DMS153 treated with DMSO at 0.1 percent for 48 hours (cell line): ENCODE measurements at regions not wholly inside any gene's neighbourhood (a gene's known extent, or its start where the extent isn't known, plus 50 kb on each side); places are given as distances from the start of the nearest gene placed in this dataset.
A peak's percentile ranks its signal among the peaks of the same experiment; 100 is the strongest.
"Not testable (repeated sequence)": the region's sequence is repeated elsewhere in the genome, so short reads cannot be mapped to it uniquely, and the experiment has no call there.

Source experiments
- DNase-seq: peaks from one replicate; lab custom pipeline; 2025; ENCODE audit not compliant: unreplicated experiment; lab: John Stamatoyannopoulos, UW

GRCh38 chr1:25007390-25008191 lies 77.5 kb upstream of the RUNX3 start:
- DNase-seq: not testable (repeated sequence)

DNA sequence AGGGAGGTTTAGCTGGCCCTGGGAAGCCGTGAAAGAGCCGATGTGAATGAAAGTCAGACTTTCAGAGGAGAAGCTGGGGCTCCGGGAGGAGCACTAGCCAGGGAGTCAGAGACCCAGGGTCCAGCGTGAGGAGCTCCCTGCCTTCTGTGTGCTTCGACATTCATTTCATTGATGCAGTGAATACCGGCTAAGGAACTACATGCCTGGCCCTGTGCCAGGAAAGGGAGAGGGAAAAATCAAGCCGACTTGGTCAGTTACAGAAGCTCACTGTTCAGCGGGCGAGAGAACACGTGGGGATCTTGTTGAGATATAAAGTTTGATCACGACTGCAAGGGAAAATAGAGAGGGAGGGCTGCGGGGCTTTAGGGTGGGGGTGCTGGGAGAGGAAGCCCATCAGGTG lies 76.7 kb upstream of the RUNX3 start:
- peak; percentile 34 for DNase-seq

- no peak for DNase-seq
Observed at GRCh38 chr1:25004355-25004754, 74.3 kb upstream of the RUNX3 start.

GRCh38 chr1:25003457-25004190 lies 73.5 kb upstream of the RUNX3 start:
- DNase-seq: no peak

DNA sequence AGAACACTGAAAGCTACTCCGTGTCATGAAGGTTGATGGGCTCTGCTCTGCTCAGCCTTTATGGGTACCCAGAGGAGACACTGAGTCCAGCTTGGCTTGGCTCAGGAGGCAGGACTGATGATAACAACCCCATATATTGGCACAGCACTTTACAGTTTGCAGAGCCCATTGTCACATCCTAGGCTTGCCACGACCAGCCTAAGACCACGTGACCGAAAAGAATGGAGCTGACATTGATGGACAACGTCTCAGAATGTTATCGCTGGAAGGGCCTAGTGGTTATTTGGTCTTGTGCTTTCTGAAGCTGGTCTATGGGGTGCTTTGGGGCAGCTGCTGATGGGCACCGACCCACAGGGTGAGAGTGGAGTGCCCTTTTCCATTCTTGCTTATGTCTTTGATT lies 72.9 kb upstream of the RUNX3 start:
- DNase-seq: no peak

DNA sequence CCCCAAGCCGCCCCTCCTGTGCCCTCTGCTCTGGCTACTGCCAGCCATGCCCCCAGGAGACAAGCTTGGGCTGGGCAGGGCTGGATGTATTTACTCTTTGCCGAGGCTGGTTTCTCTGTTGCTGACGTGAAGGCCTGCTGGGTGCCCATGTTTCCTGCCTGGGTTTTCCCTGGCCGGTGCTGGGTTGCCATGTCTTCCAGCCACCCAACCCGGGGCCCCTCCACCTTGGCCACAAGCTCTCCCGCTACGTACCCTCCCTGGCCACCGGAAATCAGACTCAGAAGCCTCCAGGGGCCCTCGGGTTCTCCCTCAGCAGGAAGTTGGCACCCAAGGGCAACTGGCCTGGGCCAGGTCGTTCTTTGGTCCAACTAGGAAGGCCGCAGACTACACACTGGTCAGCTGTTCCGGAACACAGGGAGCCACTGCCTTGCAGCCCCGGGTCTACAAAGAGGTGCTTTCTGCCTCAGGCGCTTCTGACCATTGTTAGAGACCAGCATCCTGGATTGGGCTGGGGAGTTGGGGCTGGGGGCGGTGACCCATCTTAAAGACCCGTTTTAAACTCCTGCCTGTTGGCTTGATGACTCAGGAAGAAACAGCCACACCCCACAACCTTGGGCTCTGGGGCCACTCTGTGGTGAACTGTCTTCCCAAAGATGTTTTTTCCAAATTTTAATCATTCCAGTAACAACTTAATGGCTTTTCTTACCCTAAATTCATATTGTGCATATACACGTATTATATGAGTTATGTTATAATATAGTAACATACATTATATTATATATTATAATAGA lies 71.2 kb upstream of the RUNX3 start:
- DNase-seq: no peak

- DNase-seq: no peak
Observed at GRCh38 chr1:24999906-25000305, 69.8 kb upstream of the RUNX3 start.

GRCh38 chr1:24999426-24999825 lies 69.3 kb upstream of the RUNX3 start:
- DNase-seq: no peak

- DNase-seq: no peak
Observed at GRCh38 chr1:24998563-24999245, 68.6 kb upstream of the RUNX3 start.

DNA sequence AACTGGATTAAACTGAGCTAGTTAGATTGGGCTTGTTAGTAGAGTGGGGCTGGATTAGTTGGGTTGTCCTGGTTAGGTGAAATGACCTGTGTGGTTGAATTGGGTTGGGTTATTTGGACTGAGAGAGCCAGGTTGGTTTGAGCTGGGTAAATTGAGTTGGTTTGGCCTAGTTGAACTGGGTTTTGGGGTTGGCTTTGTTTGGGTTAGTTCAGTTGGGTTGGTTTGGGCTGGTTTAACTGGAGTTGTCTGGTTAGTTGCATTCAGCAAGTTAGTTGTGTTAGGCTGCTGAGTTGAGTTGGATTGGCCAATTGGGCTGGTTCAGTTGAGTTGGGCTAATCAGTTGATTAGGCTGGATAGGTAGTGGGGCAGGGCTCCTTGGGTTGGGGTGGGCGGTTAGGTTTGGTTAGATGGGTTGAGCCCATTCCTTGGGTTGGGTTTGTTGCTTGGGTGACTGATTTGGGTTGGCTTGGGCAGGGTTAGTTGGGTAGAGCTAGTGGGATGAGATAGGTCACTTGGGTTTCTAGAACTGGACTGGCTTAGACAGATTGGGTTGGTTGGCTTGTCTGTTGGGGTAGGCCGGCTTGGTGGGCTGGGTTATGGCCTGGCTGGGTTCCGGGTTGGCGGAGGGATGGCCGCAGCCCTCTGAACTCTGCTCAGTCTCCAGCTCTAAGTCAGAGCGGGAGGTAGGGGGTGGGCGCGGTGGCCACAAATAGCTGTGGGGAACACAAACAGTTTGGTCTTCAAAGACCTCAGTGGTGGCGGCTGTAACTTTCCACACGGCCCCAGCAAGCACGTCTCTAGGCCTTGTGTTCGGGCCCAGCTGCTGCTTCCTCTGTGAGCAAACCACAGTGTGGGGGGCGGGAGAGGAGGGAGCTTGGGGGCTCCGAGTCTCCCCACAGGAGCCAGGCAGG lies 67.2 kb upstream of the RUNX3 start:
- DNase-seq: no peak

GRCh38 chr1:24996456-24996855 lies 66.4 kb upstream of the RUNX3 start:
- no peak for DNase-seq

DNA sequence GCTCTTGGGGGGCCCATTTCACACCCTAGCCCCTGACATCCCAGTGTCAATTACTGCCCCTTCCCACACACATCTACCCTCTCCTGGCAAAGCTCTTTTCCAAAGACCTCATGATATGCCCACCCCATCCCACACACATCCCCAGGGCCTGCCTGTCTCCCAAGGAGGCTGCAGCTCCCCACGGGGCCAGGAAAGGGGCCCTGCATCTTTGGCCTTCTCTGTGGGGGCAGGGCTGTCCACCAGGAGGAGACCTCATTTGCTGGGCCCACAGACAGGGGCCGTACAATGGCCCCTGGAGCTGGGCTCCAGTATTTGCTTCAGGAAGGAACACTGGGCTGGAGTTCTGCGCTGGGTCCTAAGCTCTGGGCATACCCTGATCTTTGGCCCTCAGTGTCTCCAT lies 65.6 kb upstream of the RUNX3 start:
- no peak for DNase-seq

DNA sequence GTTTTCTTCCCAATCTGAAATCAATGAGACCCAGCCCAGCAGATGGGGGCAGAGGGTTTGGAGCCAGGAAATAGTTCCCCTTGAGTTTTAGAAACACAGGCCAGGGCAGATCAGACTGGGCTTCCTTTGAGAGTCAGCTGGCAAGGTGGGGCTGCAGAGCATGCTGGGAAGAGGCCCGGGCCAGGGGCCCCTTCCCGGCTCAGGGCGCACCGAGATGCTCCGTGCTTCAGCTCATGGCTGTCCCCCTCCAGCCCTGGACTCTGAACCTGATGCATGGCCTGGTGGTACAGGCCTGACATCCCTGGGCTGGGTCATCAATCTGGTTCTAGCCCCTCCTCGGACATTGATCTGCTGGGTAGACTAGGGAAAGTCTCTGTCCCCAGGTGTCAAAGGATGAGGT lies 65.1 kb upstream of the RUNX3 start:
- no peak for DNase-seq

DNA sequence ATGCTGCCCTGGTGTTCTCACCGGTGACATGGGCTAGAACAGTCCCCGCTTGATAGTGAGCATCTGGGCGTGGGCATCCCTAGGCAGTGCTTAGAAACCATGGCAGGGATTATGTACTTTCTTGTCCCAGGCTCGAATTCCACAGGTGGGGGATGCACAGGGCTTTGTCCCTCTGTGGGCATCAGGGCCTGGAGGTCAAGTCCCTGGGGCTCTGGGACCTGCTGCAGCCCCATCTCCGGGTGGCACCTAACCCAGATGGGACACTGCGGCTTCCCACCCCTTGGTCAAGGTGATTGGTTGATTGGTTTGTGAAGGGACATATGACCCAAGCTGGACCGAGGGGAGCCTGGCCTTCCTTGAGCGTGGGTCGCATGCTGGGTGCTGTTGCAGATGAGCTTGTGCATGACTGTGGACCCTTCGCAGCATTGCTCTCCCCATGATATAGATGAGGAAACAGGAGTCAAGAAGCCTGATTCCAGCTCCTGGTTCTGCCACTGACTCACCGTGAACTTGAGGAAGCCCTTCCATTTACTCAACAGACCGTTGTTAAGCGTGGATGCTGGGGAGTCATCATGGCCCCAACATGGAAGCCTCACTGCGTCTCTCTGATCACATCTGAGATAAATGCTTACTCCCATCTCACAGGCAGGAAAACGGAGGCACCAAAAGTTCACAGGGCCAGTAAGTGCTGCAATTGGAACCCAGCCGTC lies 64.0 kb upstream of the RUNX3 start:
- DNase-seq: no peak

- no peak for DNase-seq
Observed at GRCh38 chr1:24992761-24993211, 62.7 kb upstream of the RUNX3 start.

GRCh38 chr1:24992124-24992760 lies 62.2 kb upstream of the RUNX3 start:
- no peak for DNase-seq

- no peak for DNase-seq
Observed at GRCh38 chr1:24991697-24992096, 61.6 kb upstream of the RUNX3 start.

DNA sequence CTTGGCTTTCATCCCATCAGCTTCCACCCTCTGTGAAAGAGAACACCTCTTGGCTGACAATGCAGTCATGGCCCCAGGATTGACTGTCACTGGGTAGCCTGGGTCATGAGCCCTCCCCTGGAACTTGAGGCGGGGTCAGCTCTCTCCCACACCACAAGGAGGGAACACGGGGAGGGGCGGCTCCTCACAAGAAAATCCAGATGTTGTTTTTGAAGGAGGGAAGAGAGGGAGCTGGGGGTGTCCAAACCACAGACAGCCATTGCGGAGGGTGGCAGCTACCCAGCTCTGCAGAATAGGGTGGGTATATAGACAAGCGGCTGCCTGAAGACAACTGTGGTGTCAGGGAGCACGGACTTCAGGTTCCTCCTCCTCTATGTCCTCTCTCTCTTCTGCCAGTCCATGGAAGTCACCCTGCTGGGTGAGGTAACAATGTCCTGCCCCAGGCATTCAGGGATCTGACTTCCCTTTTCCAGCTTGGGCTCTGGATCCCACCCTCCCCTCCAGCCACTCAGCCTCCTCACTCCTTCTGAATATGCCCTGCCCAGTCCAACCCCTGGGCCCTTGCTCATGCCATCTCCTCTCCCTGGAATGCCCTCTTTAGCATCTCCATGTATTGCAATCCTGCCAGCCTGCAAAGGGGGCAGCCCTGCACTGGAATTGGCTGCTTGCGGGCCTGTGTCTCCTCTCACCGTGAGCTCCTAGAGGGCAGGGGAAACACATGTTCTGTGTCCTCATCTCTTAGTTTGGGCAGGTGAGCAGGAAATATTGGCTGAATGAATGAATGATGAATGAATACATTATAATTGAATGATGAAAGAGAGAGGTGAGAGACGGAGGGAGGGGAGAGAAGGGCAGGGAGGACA lies 60.9 kb upstream of the RUNX3 start:
- DNase-seq: no peak
